HG03159 (cell line): ENCODE measurements at regions not wholly inside any gene's neighbourhood (a gene's known extent, or its start where the extent isn't known, plus 50 kb on each side); places are given as distances from the start of the nearest gene placed in this dataset.
"Not testable (repeated sequence)": the region's sequence is repeated elsewhere in the genome, so short reads cannot be mapped to it uniquely, and the experiment has no call there.

Experiments
- ATAC-seq: cut with Tn5 transposase; IDR thresholded peaks from one replicate; pipeline ENCODE4 v1.9.1; 2021; ENCODE audit warnings: mild to moderate bottlenecking, moderate library complexity; ENCODE audit not compliant: unreplicated experiment

- no peak for ATAC-seq
Measured at GRCh38 chr4:107562316-107562715, 157.7 kb downstream of the PAPSS1 start.

- no peak for ATAC-seq
Measured at GRCh38 chr4:107561481-107561880, 158.6 kb downstream of the PAPSS1 start.

- ATAC-seq: no peak
Measured at GRCh38 chr4:107559653-107560052, 160.4 kb downstream of the PAPSS1 start.

- no peak for ATAC-seq
Measured at GRCh38 chr4:107552306-107552705, 167.7 kb downstream of the PAPSS1 start.

- no peak for ATAC-seq
Measured at GRCh38 chr4:107548211-107548905, 171.7 kb downstream of the PAPSS1 start.

- ATAC-seq: no peak
Measured at GRCh38 chr4:107546638-107547037, 173.4 kb downstream of the PAPSS1 start.

- no peak for ATAC-seq
Measured at GRCh38 chr4:107541511-107541910, 178.5 kb downstream of the PAPSS1 start.

- ATAC-seq: no peak
Measured at GRCh38 chr4:107531927-107532326, 188.1 kb downstream of the PAPSS1 start.

- no peak for ATAC-seq
Measured at GRCh38 chr4:107520368-107520767, 199.7 kb downstream of the PAPSS1 start.

- no peak for ATAC-seq
Measured at GRCh38 chr4:107519053-107519452, 201.0 kb downstream of the PAPSS1 start.

GRCh38 chr4:107518076-107518475 is 202.0 kb downstream of the PAPSS1 start:
- ATAC-seq: no peak

GRCh38 chr4:107512549-107512948 is 207.5 kb downstream of the PAPSS1 start:
- no peak for ATAC-seq

- no peak for ATAC-seq
Measured at GRCh38 chr4:107509615-107510014, 210.4 kb downstream of the PAPSS1 start.

- ATAC-seq: no peak
Measured at GRCh38 chr4:107500551-107500950, 219.5 kb downstream of the PAPSS1 start.

- ATAC-seq: no peak
Measured at GRCh38 chr4:107497054-107497453, 223.0 kb downstream of the PAPSS1 start.

- no peak for ATAC-seq
Measured at GRCh38 chr4:107492566-107492965, 227.5 kb downstream of the PAPSS1 start.

- ATAC-seq: no peak
Measured at GRCh38 chr4:107490116-107490515, 229.9 kb downstream of the PAPSS1 start.

- not testable (repeated sequence) for ATAC-seq
Measured at GRCh38 chr4:107483621-107484020, 236.4 kb downstream of the PAPSS1 start.

- ATAC-seq: no peak
Measured at GRCh38 chr4:107482546-107482945, 237.5 kb downstream of the PAPSS1 start.

GRCh38 chr4:107478327-107478980 is 241.6 kb downstream of the PAPSS1 start:
- no peak for ATAC-seq

- ATAC-seq: no peak
Measured at GRCh38 chr4:107473126-107473525, 246.9 kb downstream of the PAPSS1 start.

GRCh38 chr4:107472265-107472948 is 247.6 kb downstream of the PAPSS1 start:
- ATAC-seq: no peak
